Neural progenitor cell (in vitro differentiated cells): ENCODE measurements at regions not wholly inside any gene's neighbourhood (a gene's known extent, or its start where the extent isn't known, plus 50 kb on each side); places are given as distances from the start of the nearest gene placed in this dataset.

Source experiments
- DNase-seq: peaks from one replicate; pipeline ENCODE4 v3.0.0-alpha.2; 2016; ENCODE audit warnings: low spot score
- H2AFZ ChIP-seq: fragments of 200-600 bp; sonication (generic); replicated peaks from 2 replicates; pipeline ENCODE4 v1.6.1; 2016; ENCODE audit warnings: antibody characterized with exemption
- H3F3A ChIP-seq: fragments of 200-600 bp; sonication (generic); 2 replicates; pipeline ENCODE4 v1.6.1; 2016; ENCODE audit warnings: antibody characterized with exemption, low read depth
- H3K27ac ChIP-seq: fragments of 200-600 bp; sonication (generic); 2 replicates; pipeline ENCODE4 v1.5.1; 2016; ENCODE audit warnings: mild to moderate bottlenecking
- H3K27me3 ChIP-seq: fragments of 200-600 bp; sonication (generic); 2 replicates; pipeline ENCODE4 v1.6.1; 2016; ENCODE audit warnings: mild to moderate bottlenecking, moderate library complexity
- H3K36me3 ChIP-seq: fragments of 200-600 bp; sonication (generic); 2 replicates; pipeline ENCODE4 v1.5.1; 2016
- H3K4me1 ChIP-seq: fragments of 200-600 bp; sonication (generic); 2 replicates; pipeline ENCODE4 v1.6.1; 2016; ENCODE audit warnings: mixed run types
- H3K4me2 ChIP-seq: fragments of 200-600 bp; sonication (generic); 2 replicates; pipeline ENCODE4 v1.6.1; 2016
- H3K4me3 ChIP-seq: fragments of 200-600 bp; sonication (generic); 2 replicates; pipeline ENCODE4 v1.5.1; 2016
- H3K79me2 ChIP-seq: fragments of 200-600 bp; sonication (generic); 2 replicates; pipeline ENCODE4 v1.6.1; 2016; ENCODE audit warnings: low read depth
- H3K9ac ChIP-seq: fragments of 200-600 bp; sonication (generic); 2 replicates; pipeline ENCODE4 v1.6.1; 2016
- H3K9me3 ChIP-seq: fragments of 200-600 bp; sonication (generic); 2 replicates; pipeline ENCODE4 v1.5.1; 2016; ENCODE audit warnings: low read depth
- H4K20me1 ChIP-seq: fragments of 200-600 bp; sonication (generic); 2 replicates; pipeline ENCODE4 v1.6.1; 2016; ENCODE audit warnings: low read depth
- H3K27ac Mint-ChIP-seq: 3 replicates; pipeline ENCODE4 v1.8.0; 2021; ENCODE audit warnings: mixed read lengths
- H3K27me3 Mint-ChIP-seq: 2 replicates; pipeline ENCODE4 v1.8.0; 2022; ENCODE audit warnings: low read depth, mild to moderate bottlenecking, inconsistent platforms, moderate library complexity, mixed read lengths; ENCODE audit not compliant: insufficient read depth
- H3K36me3 Mint-ChIP-seq: 3 replicates; pipeline ENCODE4 v1.8.0; 2021; ENCODE audit warnings: mixed read lengths
- H3K4me1 Mint-ChIP-seq: 3 replicates; pipeline ENCODE4 v1.8.0; 2021; ENCODE audit warnings: mixed read lengths
- H3K4me3 Mint-ChIP-seq: 3 replicates; pipeline ENCODE4 v1.8.0; 2021; ENCODE audit warnings: mild to moderate bottlenecking, moderate library complexity, mixed read lengths
- H3K9me3 Mint-ChIP-seq: 3 replicates; pipeline ENCODE4 v1.8.0; 2020; ENCODE audit warnings: mixed read lengths
- EZH2 ChIP-seq: fragments of 200-600 bp; sonication (generic); IDR thresholded peaks from 2 replicates; pipeline ENCODE4 v1.6.1; 2017; ENCODE audit warnings: antibody characterized with exemption, mild to moderate bottlenecking, moderate library complexity
- EZH2phosphoT487 ChIP-seq: fragments of 200-600 bp; sonication (generic); IDR thresholded peaks from 2 replicates; pipeline ENCODE4 v1.6.1; 2017; ENCODE audit warnings: antibody characterized with exemption
- TF ChIP-seq, protein P1 (sequence below): fragments of 200-600 bp; sonication (generic); IDR thresholded peaks from 2 replicates; pipeline ENCODE4 v1.5.1; 2017; ENCODE audit warnings: antibody characterized with exemption, mild to moderate bottlenecking

DNA sequence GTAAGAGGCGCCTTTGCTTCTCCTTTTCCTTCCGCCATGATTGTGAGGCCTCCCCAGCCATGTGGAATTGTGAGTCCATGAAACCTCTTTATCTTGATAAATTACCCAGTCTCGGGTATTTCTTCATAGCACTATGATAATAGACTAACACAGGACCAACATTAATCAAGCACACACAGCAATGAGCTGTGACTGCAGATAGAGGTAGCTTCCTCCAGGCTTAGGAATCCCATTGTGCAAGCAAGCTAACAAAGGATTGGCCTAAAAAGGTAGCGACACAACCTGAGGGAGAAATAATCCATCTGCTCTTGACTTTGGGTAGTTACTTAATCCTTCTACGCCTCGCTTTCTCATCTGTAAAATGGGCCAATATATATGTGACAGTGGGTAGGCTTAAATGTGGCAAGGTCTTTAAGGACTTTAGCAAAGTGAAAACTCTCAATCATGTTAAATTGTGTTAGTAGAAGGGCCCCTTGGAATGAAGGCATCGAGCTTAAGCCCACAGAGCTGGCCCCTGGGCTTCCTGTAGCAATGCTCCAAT is 393.6 kb downstream of the SOX9 start:
- Mint-ChIP-seq H3K9me3 (no peaks in the 10 kb centered on the region), H3K4me3 (peak overlapping the region; percentile 36), H3K4me1 (peaks cover 78% of the 10 kb centered on the region), H3K27me3 (no peaks in the 10 kb centered on the region), H3K36me3 (no peaks in the 10 kb centered on the region), H3K27ac (peak overlapping the region; percentile 86)
- H2AFZ ChIP-seq: no peak overlapping the region
- DNase-seq: no peak
- peak overlapping the region; percentile 37 for H3K4me2 ChIP-seq
- no peaks in the 10 kb centered on the region for H3K79me2 ChIP-seq
- no peak for TF ChIP-seq EZH2
- TF ChIP-seq, protein P1, sequence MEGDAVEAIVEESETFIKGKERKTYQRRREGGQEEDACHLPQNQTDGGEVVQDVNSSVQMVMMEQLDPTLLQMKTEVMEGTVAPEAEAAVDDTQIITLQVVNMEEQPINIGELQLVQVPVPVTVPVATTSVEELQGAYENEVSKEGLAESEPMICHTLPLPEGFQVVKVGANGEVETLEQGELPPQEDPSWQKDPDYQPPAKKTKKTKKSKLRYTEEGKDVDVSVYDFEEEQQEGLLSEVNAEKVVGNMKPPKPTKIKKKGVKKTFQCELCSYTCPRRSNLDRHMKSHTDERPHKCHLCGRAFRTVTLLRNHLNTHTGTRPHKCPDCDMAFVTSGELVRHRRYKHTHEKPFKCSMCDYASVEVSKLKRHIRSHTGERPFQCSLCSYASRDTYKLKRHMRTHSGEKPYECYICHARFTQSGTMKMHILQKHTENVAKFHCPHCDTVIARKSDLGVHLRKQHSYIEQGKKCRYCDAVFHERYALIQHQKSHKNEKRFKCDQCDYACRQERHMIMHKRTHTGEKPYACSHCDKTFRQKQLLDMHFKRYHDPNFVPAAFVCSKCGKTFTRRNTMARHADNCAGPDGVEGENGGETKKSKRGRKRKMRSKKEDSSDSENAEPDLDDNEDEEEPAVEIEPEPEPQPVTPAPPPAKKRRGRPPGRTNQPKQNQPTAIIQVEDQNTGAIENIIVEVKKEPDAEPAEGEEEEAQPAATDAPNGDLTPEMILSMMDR: no peak
- TF ChIP-seq EZH2phosphoT487: no peak
- H3K4me3 ChIP-seq: no peak overlapping the region
- H3K4me1 ChIP-seq: peaks cover 73% of the 10 kb centered on the region
- no peak overlapping the region for H3K27ac ChIP-seq
- H3K9ac ChIP-seq: no peak overlapping the region
- no peaks in the 10 kb centered on the region for H4K20me1 ChIP-seq
- H3K9me3 ChIP-seq: no peaks in the 10 kb centered on the region
- H3K36me3 ChIP-seq: no peaks in the 10 kb centered on the region
- H3F3A ChIP-seq: peaks cover 27% of the 10 kb centered on the region
- H3K27me3 ChIP-seq: no peaks in the 10 kb centered on the region

DNA sequence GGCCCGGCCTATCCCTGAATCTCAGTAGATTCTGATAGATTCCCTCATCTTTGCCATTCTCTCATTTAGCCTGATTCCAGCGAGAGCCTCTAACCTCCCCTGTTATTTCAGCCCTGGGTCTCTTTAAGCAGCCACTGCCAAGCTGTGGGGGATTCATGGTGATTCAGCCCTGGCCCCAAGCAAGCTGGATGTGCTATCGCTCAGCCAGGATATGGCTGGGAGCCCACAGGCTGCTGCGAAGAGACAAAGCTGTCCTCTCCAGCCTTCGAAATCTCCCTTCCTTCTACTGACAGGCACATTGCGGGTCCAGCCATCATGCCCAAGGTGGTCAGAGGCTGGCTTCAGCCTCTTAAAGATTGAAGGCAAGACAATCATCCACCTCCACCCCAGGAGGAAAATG is 394.1 kb downstream of the SOX9 start:
- Histone ChIP-seq H3K4me3 (no peak overlapping the region), H3K36me3 (no peaks in the 10 kb centered on the region), H3K27me3 (no peaks in the 10 kb centered on the region), H3K4me2 (peak overlapping the region; percentile 37), H3K9me3 (no peaks in the 10 kb centered on the region), H3K27ac (no peak overlapping the region), H4K20me1 (no peaks in the 10 kb centered on the region), H2AFZ (no peak overlapping the region), H3F3A (peaks cover 22% of the 10 kb centered on the region), H3K79me2 (no peaks in the 10 kb centered on the region), H3K4me1 (peaks cover 70% of the 10 kb centered on the region), H3K9ac (no peak overlapping the region)
- Mint-ChIP-seq H3K4me3 (peak overlapping the region; percentile 36), H3K4me1 (peaks cover 79% of the 10 kb centered on the region), H3K27me3 (no peaks in the 10 kb centered on the region), H3K36me3 (no peaks in the 10 kb centered on the region), H3K9me3 (no peaks in the 10 kb centered on the region), H3K27ac (peak overlapping the region; percentile 86)
- no peak for DNase-seq
- TF ChIP-seq EZH2phosphoT487: no peak
- no peak for TF ChIP-seq EZH2
- TF ChIP-seq, protein P1: no peak

DNA sequence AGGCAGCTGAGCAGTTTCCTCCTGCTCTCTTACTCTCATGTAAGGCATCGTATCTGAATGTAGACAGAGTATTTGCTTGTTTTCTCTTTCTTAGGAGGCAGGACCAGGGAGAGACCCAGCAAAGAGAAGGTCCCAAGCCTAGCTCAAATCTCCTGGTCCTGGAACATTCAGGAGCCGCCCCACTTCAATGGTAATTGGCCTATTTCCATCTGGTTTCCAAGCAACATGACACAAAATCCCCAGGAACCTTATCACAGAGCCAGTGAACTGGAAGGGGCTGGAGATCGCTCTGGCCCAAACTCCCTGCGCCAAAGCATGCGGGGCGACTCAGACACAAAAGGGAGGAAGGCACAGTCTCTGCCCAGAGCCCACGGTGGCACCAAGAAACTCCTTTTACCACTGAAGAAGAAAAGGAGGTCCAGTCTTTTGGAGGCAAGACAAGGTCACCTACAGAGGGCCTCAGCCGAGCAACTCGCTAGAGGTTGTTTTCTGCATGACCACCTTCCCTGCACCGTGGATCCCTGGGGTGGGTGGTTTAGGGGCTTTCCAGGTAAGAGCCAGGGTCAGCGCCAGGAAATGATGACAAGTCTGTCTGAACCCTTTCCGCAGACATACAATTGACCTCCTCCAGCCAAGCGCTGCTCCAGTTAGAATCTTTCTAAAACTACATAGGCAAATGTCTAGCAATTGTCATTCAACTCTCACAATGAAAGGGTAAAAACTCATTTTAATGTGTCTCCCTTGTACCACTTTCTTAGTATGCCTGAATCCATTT is 394.7 kb downstream of the SOX9 start:
- TF ChIP-seq EZH2: no peak
- TF ChIP-seq EZH2phosphoT487: no peak
- TF ChIP-seq, protein P1: no peak
- Histone ChIP-seq H3K27ac (no peak overlapping the region), H3K9ac (no peak overlapping the region), H3K4me1 (peaks cover 64% of the 10 kb centered on the region), H3K9me3 (no peaks in the 10 kb centered on the region), H3K4me3 (no peak overlapping the region), H4K20me1 (no peaks in the 10 kb centered on the region), H3K36me3 (no peaks in the 10 kb centered on the region), H3K27me3 (no peaks in the 10 kb centered on the region), H2AFZ (no peak overlapping the region), H3K79me2 (no peaks in the 10 kb centered on the region), H3K4me2 (peak overlapping the region; percentile 37), H3F3A (peaks cover 18% of the 10 kb centered on the region)
- Mint-ChIP-seq H3K36me3 (no peaks in the 10 kb centered on the region), H3K9me3 (no peaks in the 10 kb centered on the region), H3K4me1 (peaks cover 73% of the 10 kb centered on the region), H3K4me3 (no peak overlapping the region), H3K27ac (peak overlapping the region; percentile 86), H3K27me3 (no peaks in the 10 kb centered on the region)
- DNase-seq: peak; percentile 36
